Pons (tissue), 1 donor: ENCODE measurements at regions not wholly inside any gene's neighbourhood (a gene's known extent, or its start where the extent isn't known, plus 50 kb on each side); places are given as distances from the start of the nearest gene placed in this dataset.
"Not testable (repeated sequence)": the region's sequence is repeated elsewhere in the genome, so short reads cannot be mapped to it uniquely, and the experiment has no call there.

ENCODE experiments used
- DNase-seq: peaks from one replicate; pipeline ENCODE4 v3.0.0-alpha.2; 2016; ENCODE audit warnings: low spot score

DNA sequence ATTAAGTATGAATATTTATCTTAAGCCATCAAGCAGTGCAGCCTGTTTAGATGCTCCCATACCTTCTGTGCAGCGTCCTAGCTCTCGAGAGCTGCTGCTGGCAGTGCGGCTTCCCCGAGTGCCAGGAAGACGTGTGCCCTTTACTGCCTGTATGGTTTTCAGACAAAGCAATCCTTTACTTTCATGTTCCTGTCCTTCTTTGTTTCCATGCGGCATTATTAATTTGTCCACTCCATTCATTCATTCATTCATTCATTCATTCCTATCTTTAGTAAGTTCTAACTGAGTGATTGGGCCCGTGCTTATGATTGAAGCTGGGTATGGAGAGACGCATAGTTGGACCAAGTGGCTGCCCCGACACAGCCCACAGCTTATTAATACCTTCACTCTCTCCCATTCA lies 446.6 kb upstream of the HNRNPA3 start:
- DNase-seq: no peak

DNA sequence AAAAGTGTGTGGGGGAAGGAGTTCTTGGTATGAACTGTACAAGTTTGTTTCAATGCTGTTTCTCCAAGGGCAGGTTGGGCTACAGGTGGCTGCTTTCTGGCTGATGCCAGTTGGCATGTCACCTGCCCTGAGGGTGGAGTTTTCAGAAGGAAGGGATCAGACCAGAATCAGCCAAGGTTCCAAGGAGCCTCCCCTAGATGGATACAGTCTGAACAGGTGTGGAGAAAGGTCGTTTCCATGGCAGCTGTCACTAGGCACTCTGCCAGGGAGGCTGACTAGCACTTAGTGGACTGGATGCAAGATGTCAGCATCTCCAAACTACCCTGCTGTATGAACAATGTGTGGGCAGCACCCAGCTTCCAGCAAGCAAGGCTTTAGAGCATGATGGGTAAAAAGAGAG lies 444.4 kb upstream of the HNRNPA3 start:
- DNase-seq: no peak

GRCh38 chr2:176769021-176769420 lies 443.6 kb upstream of the HNRNPA3 start:
- no peak for DNase-seq

GRCh38 chr2:176769499-176770370 lies 442.9 kb upstream of the HNRNPA3 start:
- no peak for DNase-seq

- no peak for DNase-seq
Observed at GRCh38 chr2:176772816-176773215, 439.8 kb upstream of the HNRNPA3 start.

GRCh38 chr2:176774766-176775451 lies 437.7 kb upstream of the HNRNPA3 start:
- no peak for DNase-seq

- no peak for DNase-seq
Observed at GRCh38 chr2:176777262-176777661, 435.3 kb upstream of the HNRNPA3 start.

DNA sequence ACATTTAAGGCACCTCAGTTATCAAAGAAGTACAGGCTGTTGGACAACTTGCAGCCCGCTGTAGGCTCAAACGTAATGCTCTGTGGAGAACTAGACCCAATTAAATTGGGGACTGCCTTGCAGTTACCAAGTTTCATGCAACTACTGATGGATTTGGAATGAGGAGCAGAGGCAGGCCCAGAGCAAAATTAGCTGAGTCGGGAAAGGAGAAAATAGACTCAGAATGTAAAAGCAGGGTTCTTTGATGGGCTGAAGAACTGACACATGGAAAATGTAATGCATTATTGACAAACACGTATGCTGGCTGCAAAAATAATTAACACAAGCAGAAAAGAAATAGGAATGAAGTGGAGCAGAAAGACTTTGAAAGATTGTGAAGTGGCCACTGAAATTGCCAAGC lies 432.7 kb upstream of the HNRNPA3 start:
- DNase-seq: no peak

GRCh38 chr2:176780348-176780747 lies 432.2 kb upstream of the HNRNPA3 start:
- DNase-seq: no peak

DNA sequence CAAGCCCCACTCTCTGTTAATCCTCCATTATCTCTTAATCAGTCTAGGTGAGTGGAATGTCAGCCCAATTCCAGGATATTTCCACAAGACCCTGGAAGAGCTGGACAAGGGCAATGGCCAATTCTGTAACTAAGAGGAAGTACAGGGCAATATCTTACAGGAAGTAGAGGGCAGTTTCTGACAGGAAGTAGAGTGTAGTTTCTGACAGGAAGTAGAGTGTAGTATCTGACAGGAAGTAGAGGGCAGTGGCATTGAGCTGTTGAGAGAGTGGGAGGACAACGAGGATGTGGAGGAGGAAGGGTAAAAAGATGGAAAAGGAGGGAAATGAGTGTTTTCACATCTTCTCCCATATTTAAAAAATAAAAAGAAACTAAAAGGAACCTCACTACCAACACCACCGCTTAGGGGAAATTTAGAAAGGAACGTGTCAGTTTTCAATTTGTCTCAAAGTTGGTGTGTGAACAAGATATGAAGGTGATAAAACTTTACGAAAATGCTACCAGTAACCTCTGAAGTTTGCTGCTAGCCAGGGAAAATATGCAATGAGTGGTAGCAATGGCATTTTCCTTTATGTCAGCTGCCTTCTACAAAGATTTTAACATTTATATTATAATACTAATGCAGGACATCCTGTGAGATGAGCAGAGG lies 430.9 kb upstream of the HNRNPA3 start:
- no peak for DNase-seq

DNA sequence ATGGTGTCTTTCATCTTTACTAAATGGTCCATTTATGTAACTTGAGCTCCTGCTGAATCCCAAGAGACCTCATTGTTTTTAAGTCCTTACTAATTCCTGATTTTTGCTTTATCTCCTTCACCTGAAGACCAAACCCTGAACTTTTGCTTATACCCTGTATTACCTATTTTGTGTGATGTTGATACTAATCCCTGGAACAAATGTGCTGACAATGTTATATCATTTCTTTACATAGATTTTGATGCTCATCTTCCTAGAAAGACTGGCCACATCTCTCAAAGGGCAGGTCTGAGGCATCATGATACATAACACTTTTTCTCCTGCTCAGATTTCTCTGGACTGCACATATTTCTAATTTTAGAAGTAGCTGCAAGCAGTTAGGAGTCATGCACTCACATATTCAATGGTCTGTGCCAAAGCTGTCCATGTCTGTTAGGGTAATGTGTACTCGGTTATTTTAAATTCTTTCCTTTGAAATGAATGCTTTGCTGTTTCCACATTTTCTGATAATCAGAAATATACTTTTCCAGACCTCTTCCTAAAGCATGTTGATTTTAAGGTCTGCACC lies 427.9 kb upstream of the HNRNPA3 start:
- DNase-seq: no peak

DNA sequence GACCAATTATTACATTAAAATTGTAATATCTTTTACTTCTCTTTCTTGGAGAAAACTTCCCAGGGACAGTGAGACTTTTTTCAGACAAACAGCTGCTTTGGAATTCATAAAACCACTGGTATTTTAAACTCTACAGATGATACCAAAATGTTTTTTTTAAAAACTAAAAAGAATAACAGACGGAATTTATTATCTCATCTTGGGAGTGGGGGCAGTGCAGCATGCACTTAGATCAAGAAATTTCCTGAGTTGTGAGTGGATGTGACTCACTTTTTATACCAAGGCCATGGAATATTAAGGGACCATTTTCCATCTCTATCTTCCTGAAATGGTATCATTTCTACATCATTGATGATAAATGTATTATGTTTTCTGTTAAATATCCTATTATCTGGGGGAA lies 422.8 kb upstream of the HNRNPA3 start:
- DNase-seq: no peak

- no peak for DNase-seq
Observed at GRCh38 chr2:176790468-176790867, 422.1 kb upstream of the HNRNPA3 start.

DNA sequence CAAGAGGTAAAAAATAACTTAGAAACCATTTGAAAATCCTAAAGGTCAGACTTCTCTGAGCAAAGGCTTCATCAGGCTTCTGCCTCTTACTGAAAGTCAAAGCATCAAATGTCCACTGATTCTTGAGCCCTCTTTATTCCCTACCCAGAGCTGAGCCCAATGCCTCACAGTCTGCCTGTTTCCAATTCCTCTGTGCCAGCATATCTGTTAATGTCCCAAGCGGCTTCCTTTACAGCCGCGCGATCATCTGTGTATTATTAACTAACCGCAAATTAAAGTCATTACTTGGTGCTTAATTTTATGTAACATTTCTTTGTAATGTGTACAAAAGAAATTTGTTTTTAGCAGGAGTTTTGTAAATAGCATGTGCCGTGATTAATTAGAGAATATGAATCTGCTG lies 418.8 kb upstream of the HNRNPA3 start:
- DNase-seq: no peak

- DNase-seq: no peak
Observed at GRCh38 chr2:176794392-176794791, 418.2 kb upstream of the HNRNPA3 start.

- no peak for DNase-seq
Observed at GRCh38 chr2:176795823-176796222, 416.8 kb upstream of the HNRNPA3 start.

DNA sequence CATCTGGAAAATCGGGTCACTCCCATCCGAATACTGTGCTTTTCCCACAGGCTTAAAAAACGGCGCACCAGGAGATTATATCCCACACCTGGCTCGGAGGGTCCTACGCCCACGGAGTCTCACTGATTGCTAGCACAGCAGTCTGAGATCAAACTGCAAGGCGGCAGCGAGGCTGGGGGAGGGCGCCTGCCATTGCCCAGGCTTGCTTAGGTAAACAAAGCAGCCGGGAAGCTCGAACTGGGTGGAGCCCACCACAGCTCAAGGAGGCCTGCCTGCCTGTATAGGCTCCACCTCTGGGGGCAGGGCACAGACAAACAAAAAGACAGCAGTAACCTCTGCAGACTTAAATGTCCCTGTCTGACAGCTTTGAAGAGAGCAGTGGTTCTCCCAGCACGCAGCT lies 415.9 kb upstream of the HNRNPA3 start:
- not testable (repeated sequence) for DNase-seq

- no peak for DNase-seq
Observed at GRCh38 chr2:176804392-176804791, 408.2 kb upstream of the HNRNPA3 start.

DNA sequence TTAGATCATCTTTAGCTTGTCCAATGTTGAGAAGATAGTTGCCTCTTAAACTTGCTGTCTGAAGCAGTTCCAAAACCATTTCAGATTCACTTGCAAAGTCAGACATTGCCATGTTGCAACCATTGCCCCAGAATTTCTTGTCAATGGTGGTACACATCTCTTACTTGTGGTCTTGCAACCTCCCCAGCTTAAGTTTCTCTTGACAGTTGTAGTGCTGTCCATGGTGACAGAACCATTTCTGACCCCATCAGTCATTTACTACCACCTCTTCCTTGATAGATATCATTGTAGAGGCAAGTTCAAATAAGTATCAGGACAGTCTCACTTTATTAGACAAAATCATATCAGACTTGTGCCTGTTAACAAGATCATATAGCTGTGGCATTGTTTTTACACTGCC lies 407.2 kb upstream of the HNRNPA3 start:
- DNase-seq: no peak

DNA sequence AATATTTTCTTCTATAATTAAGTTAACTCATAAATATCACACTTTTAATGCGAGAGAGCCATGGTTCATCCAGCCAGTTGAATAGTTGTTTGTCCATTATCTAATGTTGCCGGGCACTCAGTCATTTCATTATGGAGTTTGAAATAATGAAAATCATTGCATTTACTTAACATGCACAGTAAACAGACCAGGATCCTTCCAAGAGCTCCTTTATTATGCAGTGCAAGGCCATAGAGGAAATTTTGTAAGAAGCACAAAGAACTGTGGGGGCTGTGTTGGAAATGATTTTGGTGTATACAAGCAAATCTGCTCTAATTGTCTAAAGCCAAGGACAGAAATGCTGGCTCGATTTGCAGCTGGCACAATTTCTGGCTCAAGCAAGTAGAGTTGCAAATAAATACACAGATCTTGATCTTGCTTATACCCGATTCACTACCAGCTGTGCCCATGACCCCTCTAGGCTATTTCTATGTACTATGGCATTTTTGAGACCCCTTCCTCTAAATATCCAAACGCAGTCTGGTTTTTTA lies 400.3 kb upstream of the HNRNPA3 start:
- peak; percentile 15 for DNase-seq

GRCh38 chr2:176813156-176813555 lies 399.4 kb upstream of the HNRNPA3 start:
- no peak for DNase-seq

GRCh38 chr2:176813621-176814049 lies 399.0 kb upstream of the HNRNPA3 start:
- DNase-seq: no peak
